IMR-90 (cell line): ENCODE measurements at regions not wholly inside any gene's neighbourhood (a gene's known extent, or its start where the extent isn't known, plus 50 kb on each side); places are given as distances from the start of the nearest gene placed in this dataset.

ENCODE experiments used
- ATAC-seq: fragments of 200-7000 bp; cut with Tn5 transposase; 2 replicates; pipeline ENCODE4 v1.9.1; 2020; ENCODE audit warnings: low read depth, mild to moderate bottlenecking, moderate library complexity
- BruUV-seq: library from RNA; stranded (reverse); fragments of 400-500 nt; replicated peaks from 2 replicates; lab custom pipeline; 2021; lab: Mats Ljungman, UMichigan
- CTCF ChIA-PET: fragments of 300-600 bp; formaldehyde crosslinking; extraction: SDS; loops from one replicate; lab custom pipeline; 2021; ENCODE audit warnings: antibody characterized with exemption; lab: Yijun Ruan, JAX
- POLR2A ChIA-PET: fragments of 300-600 bp; sonication (Branson Sonifier 250); formaldehyde crosslinking; loops from one replicate; lab custom pipeline; 2022; ENCODE audit warnings: antibody characterized with exemption; ENCODE audit not compliant: unreplicated experiment; lab: Charles Lee
- DNase-seq: peaks from one replicate; pipeline ENCODE4 v3.0.0; 2013
- H2AFZ ChIP-seq: replicated peaks from 2 replicates; pipeline ENCODE3; 2013; ENCODE audit warnings: low read length, mild to moderate bottlenecking; ENCODE audit not compliant: poor library complexity
- H2AK5ac ChIP-seq: 2 replicates; pipeline ENCODE4 v1.6.1; 2013; ENCODE audit warnings: low read depth, low read length, inconsistent platforms
- H2AK9ac ChIP-seq: replicated peaks from 2 replicates; pipeline ENCODE3; 2013; ENCODE audit warnings: mild to moderate bottlenecking, low read depth, low read length, moderate library complexity; ENCODE audit not compliant: poor library complexity
- H2BK120ac ChIP-seq: 2 replicates; pipeline ENCODE4 v1.6.1; 2013; ENCODE audit warnings: low read depth, low read length, inconsistent platforms
- H2BK15ac ChIP-seq: 3 replicates; pipeline ENCODE4 v1.6.1; 2013; ENCODE audit warnings: low read depth, low read length, inconsistent platforms
- H2BK20ac ChIP-seq: 2 replicates; pipeline ENCODE4 v1.6.1; 2013; ENCODE audit warnings: low read depth, mild to moderate bottlenecking, inconsistent platforms, low read length, moderate library complexity
- H2BK5ac ChIP-seq: 2 replicates; pipeline ENCODE4 v1.6.1; 2013; ENCODE audit warnings: mild to moderate bottlenecking, low read depth, low read length, inconsistent platforms; ENCODE audit not compliant: poor library complexity, severe bottlenecking
- H3K14ac ChIP-seq: replicated peaks from 2 replicates; pipeline ENCODE4 v1.6.1; 2013; ENCODE audit warnings: low read depth, low read length, inconsistent platforms
- H3K18ac ChIP-seq: 2 replicates; pipeline ENCODE4 v1.6.1; 2013; ENCODE audit warnings: low read depth, low read length, control low read depth
- H3K23ac ChIP-seq: 2 replicates; pipeline ENCODE4 v1.6.1; 2013; ENCODE audit warnings: low read depth, low read length, inconsistent platforms
- H3K27ac ChIP-seq: 2 replicates; pipeline ENCODE4 v1.5.1; 2013; ENCODE audit warnings: mild to moderate bottlenecking, control low read depth, low read length; ENCODE audit not compliant: insufficient read depth
- H3K27me3 ChIP-seq: 2 replicates; pipeline ENCODE4 v1.6.1; 2013; ENCODE audit warnings: low read length; ENCODE audit not compliant: control insufficient read depth, insufficient read depth
- H3K36me3 ChIP-seq: 2 replicates; pipeline ENCODE4 v1.6.1; 2013; ENCODE audit warnings: low read length, mixed read lengths; ENCODE audit not compliant: control insufficient read depth, insufficient read depth
- H3K4ac ChIP-seq: 2 replicates; pipeline ENCODE4 v1.6.1; 2013; ENCODE audit warnings: low read depth, low read length, inconsistent platforms
- H3K4me1 ChIP-seq: 2 replicates; pipeline ENCODE4 v1.6.1; 2013; ENCODE audit warnings: low read length, mixed read lengths; ENCODE audit not compliant: control insufficient read depth, insufficient read depth
- H3K4me2 ChIP-seq: 2 replicates; pipeline ENCODE4 v1.6.1; 2013; ENCODE audit warnings: low read depth, mild to moderate bottlenecking, control low read depth, low read length, moderate library complexity
- H3K4me3 ChIP-seq: 2 replicates; pipeline ENCODE4 v1.5.1; 2013; ENCODE audit warnings: low read depth, mild to moderate bottlenecking, control low read depth, low read length, moderate library complexity; ENCODE audit not compliant: insufficient read depth
- H3K56ac ChIP-seq: 2 replicates; pipeline ENCODE4 v1.6.1; 2013; ENCODE audit warnings: low read length, inconsistent platforms; ENCODE audit not compliant: insufficient read depth; ENCODE audit errors: extremely low read depth
- H3K79me1 ChIP-seq, 2 experiments: 2 replicates each; pipeline ENCODE4 v1.6.1; 2013; ENCODE audit warnings: low read length in 2 of 2, inconsistent platforms in 1 of 2, low read depth in 1 of 2
- H3K9ac ChIP-seq: 2 replicates; pipeline ENCODE4 v1.6.1; 2013; ENCODE audit warnings: low read depth, low read length, control low read depth
- H3K9me1 ChIP-seq: 2 replicates; pipeline ENCODE4 v1.6.1; 2013; ENCODE audit warnings: low read length, inconsistent platforms; ENCODE audit not compliant: insufficient read depth
- H3K9me3 ChIP-seq: 2 replicates; pipeline ENCODE4 v1.6.1; 2013; ENCODE audit warnings: low read length; ENCODE audit not compliant: control insufficient read depth, insufficient read depth
- H4K20me1 ChIP-seq: 2 replicates; pipeline ENCODE4 v1.6.1; 2013; ENCODE audit warnings: low read length, inconsistent platforms; ENCODE audit not compliant: insufficient read depth
- H4K5ac ChIP-seq: 2 replicates; pipeline ENCODE4 v1.6.1; 2013; ENCODE audit warnings: mild to moderate bottlenecking, low read depth, low read length, control low read depth
- H4K8ac ChIP-seq, 2 experiments: 2 replicates each; pipeline ENCODE4 v1.6.1; 2013; ENCODE audit warnings: low read depth in 2 of 2, low read length in 2 of 2, control low read depth in 1 of 2, inconsistent platforms in 1 of 2
- H4K91ac ChIP-seq: 2 replicates; pipeline ENCODE4 v1.6.1; 2013; ENCODE audit warnings: low read depth, low read length, inconsistent platforms; ENCODE audit not compliant: insufficient read depth
- CEBPB ChIP-seq: IDR thresholded peaks from 2 replicates; pipeline ENCODE4 v1.6.1; 2012; ENCODE audit warnings: low read depth, low read length, improper control_type of control experiment
- CHD1 ChIP-seq: IDR thresholded peaks from 2 replicates; pipeline ENCODE4 v1.6.1; 2012; ENCODE audit warnings: low read depth, low read length, improper control_type of control experiment
- FOS ChIP-seq: fragments of 150-350 bp; IDR thresholded peaks from 2 replicates; pipeline ENCODE4 v1.6.1; 2016; ENCODE audit warnings: low read depth, low read length
- MAFK ChIP-seq: IDR thresholded peaks from 2 replicates; pipeline ENCODE4 v1.6.1; 2012; ENCODE audit warnings: low read depth, low read length, improper control_type of control experiment
- MAZ ChIP-seq: IDR thresholded peaks from 2 replicates; pipeline ENCODE4 v1.6.1; 2012; ENCODE audit warnings: low read depth, mild to moderate bottlenecking, low read length, improper control_type of control experiment, moderate library complexity, borderline replicate concordance
- MXI1 ChIP-seq: IDR thresholded peaks from 2 replicates; pipeline ENCODE4 v1.6.1; 2012; ENCODE audit warnings: low read depth, mild to moderate bottlenecking, low read length, moderate library complexity, borderline replicate concordance
- NFE2L2 ChIP-seq: fragments of 150-350 bp; IDR thresholded peaks from 2 replicates; pipeline ENCODE4 v1.6.1; 2016; ENCODE audit warnings: low read depth, mild to moderate bottlenecking, low read length
- POLR2A ChIP-seq: IDR thresholded peaks from 2 replicates; pipeline ENCODE4 v1.6.1; 2012; ENCODE audit warnings: mild to moderate bottlenecking, low read depth, low read length
- RAD21 ChIP-seq: IDR thresholded peaks from 2 replicates; pipeline ENCODE4 v1.6.1; 2012; ENCODE audit warnings: low read length, improper control_type of control experiment
- RCOR1 ChIP-seq: IDR thresholded peaks from 2 replicates; pipeline ENCODE4 v1.6.1; 2012; ENCODE audit warnings: mild to moderate bottlenecking, low read length, improper control_type of control experiment; ENCODE audit not compliant: insufficient replicate concordance
- RFX5 ChIP-seq: IDR thresholded peaks from 2 replicates; pipeline ENCODE4 v1.8.0; 2012; ENCODE audit warnings: low read depth, mild to moderate bottlenecking, low read length, moderate library complexity
- SMC3 ChIP-seq: fragments of 150-350 bp; IDR thresholded peaks from 2 replicates; pipeline ENCODE4 v1.6.1; 2016; ENCODE audit warnings: low read depth, mild to moderate bottlenecking, antibody characterized with exemption, low read length, moderate library complexity
- WGBS, 2 experiments: methylation state at CpG; one replicate each; pipeline versions ENCODE4 v1.1.5 to v1.1.7; 2013; ENCODE audit warnings: missing lambda C conversion rate in 2 of 2; ENCODE audit not compliant: insufficient read length in 1 of 2; ENCODE audit errors: extremely low coverage in 2 of 2; 5-methylcytosine and 5-hydroxymethylcytosine counted together
- dilution Hi-C: fragments of 300-500 bp; cut with HindIII; formaldehyde crosslinking; loops from one replicate; pipeline ENCODE4 v1.14.3; 2018; ENCODE audit warnings: low sequenced_read_pairs; ENCODE audit not compliant: unreplicated experiment
- in situ Hi-C: fragments of 300-500 bp; cut with MboI; formaldehyde crosslinking; loops from 3 replicates; pipeline ENCODE4 v1.14.3; 2019; ENCODE audit warnings: low sequenced_read_pairs, inconsistent platforms, mixed read lengths
- intact Hi-C: fragments of 100-400 bp; cut with micrococcal nuclease; formaldehyde crosslinking; loops from 2 replicates; pipeline ENCODE4 v1.10.0; 2022
- TF ChIP-seq, protein P1 (sequence below): fragments of 150-350 bp; IDR thresholded peaks from 2 replicates; pipeline ENCODE4 v1.6.1; 2017; ENCODE audit warnings: mild to moderate bottlenecking, antibody characterized with exemption, low read length, low read depth
- TF ChIP-seq, protein P2 (sequence below): fragments of 150-350 bp; IDR thresholded peaks from 2 replicates; pipeline ENCODE4 v1.6.1; 2016; ENCODE audit warnings: low read depth, mild to moderate bottlenecking, low read length, moderate library complexity, borderline replicate concordance
- TF ChIP-seq, protein P3 (sequence below): conservative IDR thresholded peaks from 2 replicates; pipeline ENCODE4 v1.5.1; 2012; ENCODE audit warnings: mild to moderate bottlenecking, low read depth, low read length, improper control_type of control experiment

GRCh38 chr19:29104605-29105241 lies 108.2 kb downstream of the UQCRFS1 start:
- no peak overlapping the region for H2AK5ac ChIP-seq
- no peak overlapping the region for H2AFZ ChIP-seq
- DNase-seq (no peak), ATAC-seq (no peak)
- no peaks in the 10 kb centered on the region for H4K20me1 ChIP-seq
- H2BK120ac ChIP-seq = no peak overlapping the region
- H3K27ac ChIP-seq = no peak overlapping the region
- H3K56ac ChIP-seq = no peak overlapping the region
- TF ChIP-seq RCOR1 = no peak
- no peak for TF ChIP-seq MAZ
- no peak for TF ChIP-seq CEBPB
- no peak for TF ChIP-seq FOS
- no peak for TF ChIP-seq MAFK
- TF ChIP-seq RAD21 = no peak
- no peak for TF ChIP-seq SMC3
- TF ChIP-seq, protein P1, sequence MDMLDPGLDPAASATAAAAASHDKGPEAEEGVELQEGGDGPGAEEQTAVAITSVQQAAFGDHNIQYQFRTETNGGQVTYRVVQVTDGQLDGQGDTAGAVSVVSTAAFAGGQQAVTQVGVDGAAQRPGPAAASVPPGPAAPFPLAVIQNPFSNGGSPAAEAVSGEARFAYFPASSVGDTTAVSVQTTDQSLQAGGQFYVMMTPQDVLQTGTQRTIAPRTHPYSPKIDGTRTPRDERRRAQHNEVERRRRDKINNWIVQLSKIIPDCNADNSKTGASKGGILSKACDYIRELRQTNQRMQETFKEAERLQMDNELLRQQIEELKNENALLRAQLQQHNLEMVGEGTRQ = no peak
- no peak for TF ChIP-seq RFX5
- TF ChIP-seq MXI1 = no peak
- TF ChIP-seq, protein P2, sequence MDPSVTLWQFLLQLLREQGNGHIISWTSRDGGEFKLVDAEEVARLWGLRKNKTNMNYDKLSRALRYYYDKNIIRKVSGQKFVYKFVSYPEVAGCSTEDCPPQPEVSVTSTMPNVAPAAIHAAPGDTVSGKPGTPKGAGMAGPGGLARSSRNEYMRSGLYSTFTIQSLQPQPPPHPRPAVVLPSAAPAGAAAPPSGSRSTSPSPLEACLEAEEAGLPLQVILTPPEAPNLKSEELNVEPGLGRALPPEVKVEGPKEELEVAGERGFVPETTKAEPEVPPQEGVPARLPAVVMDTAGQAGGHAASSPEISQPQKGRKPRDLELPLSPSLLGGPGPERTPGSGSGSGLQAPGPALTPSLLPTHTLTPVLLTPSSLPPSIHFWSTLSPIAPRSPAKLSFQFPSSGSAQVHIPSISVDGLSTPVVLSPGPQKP = no peak
- TF ChIP-seq, protein P3, sequence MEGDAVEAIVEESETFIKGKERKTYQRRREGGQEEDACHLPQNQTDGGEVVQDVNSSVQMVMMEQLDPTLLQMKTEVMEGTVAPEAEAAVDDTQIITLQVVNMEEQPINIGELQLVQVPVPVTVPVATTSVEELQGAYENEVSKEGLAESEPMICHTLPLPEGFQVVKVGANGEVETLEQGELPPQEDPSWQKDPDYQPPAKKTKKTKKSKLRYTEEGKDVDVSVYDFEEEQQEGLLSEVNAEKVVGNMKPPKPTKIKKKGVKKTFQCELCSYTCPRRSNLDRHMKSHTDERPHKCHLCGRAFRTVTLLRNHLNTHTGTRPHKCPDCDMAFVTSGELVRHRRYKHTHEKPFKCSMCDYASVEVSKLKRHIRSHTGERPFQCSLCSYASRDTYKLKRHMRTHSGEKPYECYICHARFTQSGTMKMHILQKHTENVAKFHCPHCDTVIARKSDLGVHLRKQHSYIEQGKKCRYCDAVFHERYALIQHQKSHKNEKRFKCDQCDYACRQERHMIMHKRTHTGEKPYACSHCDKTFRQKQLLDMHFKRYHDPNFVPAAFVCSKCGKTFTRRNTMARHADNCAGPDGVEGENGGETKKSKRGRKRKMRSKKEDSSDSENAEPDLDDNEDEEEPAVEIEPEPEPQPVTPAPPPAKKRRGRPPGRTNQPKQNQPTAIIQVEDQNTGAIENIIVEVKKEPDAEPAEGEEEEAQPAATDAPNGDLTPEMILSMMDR = no peak
- TF ChIP-seq NFE2L2 = no peak
- no peak for TF ChIP-seq POLR2A
- no peak for TF ChIP-seq CHD1
- no peak overlapping the region for H3K23ac ChIP-seq
- WGBS, 2 experiments = 84% methylated on average over 5 of the region's 10 CpGs; no CpG with 5 or more reads in 1 of the 2 experiments
- no peak overlapping the region for H3K14ac ChIP-seq
- H2BK5ac ChIP-seq = no peak overlapping the region
- no peak overlapping the region for H3K4me3 ChIP-seq
- dilution Hi-C loops = no loop called here
- H3K18ac ChIP-seq = no peak overlapping the region
- no peaks in the 10 kb centered on the region for H3K27me3 ChIP-seq
- H2BK15ac ChIP-seq = no peak overlapping the region
- CTCF ChIA-PET = no interaction called here
- H2BK20ac ChIP-seq = no peak overlapping the region
- H3K36me3 ChIP-seq = no peaks in the 10 kb centered on the region
- no peak overlapping the region for H4K5ac ChIP-seq
- no peaks in the 10 kb centered on the region for H3K9me1 ChIP-seq
- no peaks in the 10 kb centered on the region for H3K4me1 ChIP-seq
- H3K4me2 ChIP-seq = no peak overlapping the region
- H4K91ac ChIP-seq = no peak overlapping the region
- H3K9me3 ChIP-seq = peaks cover 9% of the 10 kb centered on the region; the same call in 1 of the 2 replicates
- no peak overlapping the region for H3K4ac ChIP-seq
- POLR2A ChIA-PET = no interaction called here
- in situ Hi-C loops = no loop called here
- no peak overlapping the region for H3K9ac ChIP-seq
- H4K8ac ChIP-seq = no peak overlapping the region
- no TSS peak for BruUV-seq
- H3K79me1 ChIP-seq = no peaks in the 10 kb centered on the region
- no peak overlapping the region for H2AK9ac ChIP-seq
- intact Hi-C loops = no loop called here
